ENCODE measurements at regions not wholly inside any gene's neighbourhood (a gene's known extent, or its start where the extent isn't known, plus 50 kb on each side); places are given as distances from the start of the nearest gene placed in this dataset.

- peak in 1 of 2 donors; percentile 18 for DNase-seq (ENCODE audit: low read depth in 1 of 2, low spot score in 1 of 2)
Observed at GRCh38 chr1:173420330-173420806, 56.8 kb upstream of the PRDX6 start.

GRCh38 chr1:173421286-173421685 is 55.8 kb upstream of the PRDX6 start:
- no peak for DNase-seq (ENCODE audit: low read depth in 1 of 2, low spot score in 1 of 2)

- DNase-seq (ENCODE audit: low read depth in 1 of 2, low spot score in 1 of 2): no peak
Observed at GRCh38 chr1:173421789-173422188, 55.3 kb upstream of the PRDX6 start.

GRCh38 chr1:173422456-173422976 is 54.6 kb upstream of the PRDX6 start:
- DNase-seq (ENCODE audit: low read depth in 1 of 2, low spot score in 1 of 2): no peak

- DNase-seq (ENCODE audit: low read depth in 1 of 2, low spot score in 1 of 2): no peak
Observed at GRCh38 chr1:173423291-173423690, 53.8 kb upstream of the PRDX6 start.

GRCh38 chr1:173424143-173424542 is 53.0 kb upstream of the PRDX6 start:
- no peak for DNase-seq (ENCODE audit: low read depth in 1 of 2, low spot score in 1 of 2)

GRCh38 chr1:173424782-173425407 is 52.2 kb upstream of the PRDX6 start:
- DNase-seq (ENCODE audit: low read depth in 1 of 2, low spot score in 1 of 2): no peak

- DNase-seq (ENCODE audit: low read depth in 1 of 2, low spot score in 1 of 2): no peak
Observed at GRCh38 chr1:173426057-173426456, 51.1 kb upstream of the PRDX6 start.

GRCh38 chr1:173427146-173428054 is 49.7 kb upstream of the PRDX6 start:
- DNase-seq (ENCODE audit: low read depth in 1 of 2, low spot score in 1 of 2): no peak

Data from activated T-helper 1 cell treated with anti-CD3 and anti-CD28 coated beads, Interleukin-2, amount 50 U/mL, for 16 hours (primary cell).